ENCODE measurements at regions not wholly inside any gene's neighbourhood (a gene's known extent, or its start where the extent isn't known, plus 50 kb on each side); places are given as distances from the start of the nearest gene placed in this dataset.

DNA sequence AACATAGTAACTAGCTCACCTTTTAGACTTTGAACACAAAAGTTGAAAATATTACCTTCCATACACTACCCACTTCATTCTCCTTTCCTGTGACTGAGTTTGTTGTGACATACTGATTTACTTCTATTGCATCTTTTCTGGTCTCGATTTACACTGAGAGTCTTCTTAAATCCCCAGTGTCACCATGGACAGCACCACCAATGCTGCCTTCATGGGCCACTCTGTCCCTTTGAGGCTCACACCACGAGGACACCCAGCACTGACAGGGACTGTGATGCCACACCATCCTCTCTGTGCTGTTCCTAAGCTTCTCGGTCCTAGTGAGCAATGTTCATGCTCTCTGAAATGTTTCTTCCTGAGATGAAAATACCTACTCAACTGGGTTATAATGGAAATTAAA is 337.1 kb upstream of the IRAK1BP1 start:
- Histone ChIP-seq H3K36me3 (ENCODE audit: insufficient read depth, low read length) (no peaks in the 10 kb centered on the region), H3K9me3 (ENCODE audit: control insufficient read depth in 1 of 2, insufficient read depth in 1 of 2, low read length in 2 of 2) (no peaks in the 10 kb centered on the region), H3K4me1 (ENCODE audit: insufficient read depth, low read length) (no peaks in the 10 kb centered on the region), H3K4me3 (ENCODE audit: low read length) (no peak overlapping the region), H3K27me3 (ENCODE audit: control insufficient read depth in 1 of 2, insufficient read depth in 2 of 2, low read length in 2 of 2) (no peaks in the 10 kb centered on the region), H3K27ac (ENCODE audit: low read depth in 1 of 2, low read length in 2 of 2) (no peak overlapping the region)
- H3K4me3 Mint-ChIP-seq = no peak overlapping the region
- no peak overlapping the region for H3K27ac Mint-ChIP-seq
- no peaks in the 10 kb centered on the region for H3K36me3 Mint-ChIP-seq (ENCODE audit: low read depth)
- H3K27me3 Mint-ChIP-seq = no peaks in the 10 kb centered on the region
- ChIA-PET CTCF (no interaction called here), POLR2A (no interaction called here)
- DNase-seq (no peak), ATAC-seq (ENCODE audit: poor library complexity) (no peak)
- H3K4me1 Mint-ChIP-seq (ENCODE audit: low read depth) = no peaks in the 10 kb centered on the region
- intact Hi-C loops (cut with DNase I, micrococcal nuclease) = no loop called here
- TF ChIP-seq, protein P1, sequence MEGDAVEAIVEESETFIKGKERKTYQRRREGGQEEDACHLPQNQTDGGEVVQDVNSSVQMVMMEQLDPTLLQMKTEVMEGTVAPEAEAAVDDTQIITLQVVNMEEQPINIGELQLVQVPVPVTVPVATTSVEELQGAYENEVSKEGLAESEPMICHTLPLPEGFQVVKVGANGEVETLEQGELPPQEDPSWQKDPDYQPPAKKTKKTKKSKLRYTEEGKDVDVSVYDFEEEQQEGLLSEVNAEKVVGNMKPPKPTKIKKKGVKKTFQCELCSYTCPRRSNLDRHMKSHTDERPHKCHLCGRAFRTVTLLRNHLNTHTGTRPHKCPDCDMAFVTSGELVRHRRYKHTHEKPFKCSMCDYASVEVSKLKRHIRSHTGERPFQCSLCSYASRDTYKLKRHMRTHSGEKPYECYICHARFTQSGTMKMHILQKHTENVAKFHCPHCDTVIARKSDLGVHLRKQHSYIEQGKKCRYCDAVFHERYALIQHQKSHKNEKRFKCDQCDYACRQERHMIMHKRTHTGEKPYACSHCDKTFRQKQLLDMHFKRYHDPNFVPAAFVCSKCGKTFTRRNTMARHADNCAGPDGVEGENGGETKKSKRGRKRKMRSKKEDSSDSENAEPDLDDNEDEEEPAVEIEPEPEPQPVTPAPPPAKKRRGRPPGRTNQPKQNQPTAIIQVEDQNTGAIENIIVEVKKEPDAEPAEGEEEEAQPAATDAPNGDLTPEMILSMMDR (IDR thresholded peaks at IDR 0.05) = no peak
- H3K9me3 Mint-ChIP-seq = no peaks in the 10 kb centered on the region

DNA sequence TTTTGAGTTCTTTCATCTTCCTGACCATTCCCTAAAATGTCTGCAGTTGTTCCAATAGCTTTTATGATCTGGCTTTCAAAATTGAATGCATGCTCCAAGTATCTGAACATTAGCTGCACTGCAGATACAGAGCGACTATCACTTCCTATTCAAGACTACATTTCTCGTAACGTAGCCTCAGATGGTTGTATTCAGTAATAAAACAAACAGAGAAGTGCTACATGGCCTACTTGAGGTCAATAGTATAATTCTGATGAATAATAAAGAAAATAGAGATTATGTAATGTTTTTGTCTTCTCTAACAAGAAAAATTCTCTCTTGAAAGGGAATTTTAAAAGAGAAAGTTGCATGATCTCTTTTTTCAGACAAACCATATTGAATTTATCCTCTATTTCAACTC is 333.9 kb upstream of the IRAK1BP1 start:
- H3K4me1 ChIP-seq (ENCODE audit: insufficient read depth, low read length) = no peaks in the 10 kb centered on the region

GRCh38 chr6:78533876-78534275 is 333.5 kb upstream of the IRAK1BP1 start:
- Mint-ChIP-seq H3K27me3 (no peaks in the 10 kb centered on the region), H3K27ac (no peak overlapping the region), H3K36me3 (ENCODE audit: low read depth) (no peaks in the 10 kb centered on the region), H3K9me3 (no peaks in the 10 kb centered on the region), H3K4me3 (no peak overlapping the region), H3K4me1 (ENCODE audit: low read depth) (no peaks in the 10 kb centered on the region)
- no peak overlapping the region for H3K4me3 ChIP-seq (ENCODE audit: low read length)
- TF ChIP-seq, protein P1 (IDR thresholded peaks at IDR 0.05) = no peak
- ATAC-seq (ENCODE audit: poor library complexity) (no peak), DNase-seq (no peak)
- ChIA-PET POLR2A (no interaction called here), CTCF (no interaction called here)
- no peaks in the 10 kb centered on the region for H3K27me3 ChIP-seq (ENCODE audit: control insufficient read depth in 1 of 2, insufficient read depth in 2 of 2, low read length in 2 of 2)
- H3K27ac ChIP-seq (ENCODE audit: low read depth in 1 of 2, low read length in 2 of 2) = no peak overlapping the region
- H3K36me3 ChIP-seq (ENCODE audit: insufficient read depth, low read length) = no peaks in the 10 kb centered on the region
- H3K9me3 ChIP-seq (ENCODE audit: control insufficient read depth in 1 of 2, insufficient read depth in 1 of 2, low read length in 2 of 2) = no peaks in the 10 kb centered on the region
- intact Hi-C loops (cut with DNase I, micrococcal nuclease) = no loop called here
- H3K4me1 ChIP-seq (ENCODE audit: insufficient read depth, low read length) = no peaks in the 10 kb centered on the region

More for the DNA sequence above, 333.9 kb upstream of the IRAK1BP1 start:
- Mint-ChIP-seq H3K4me3 (no peak overlapping the region), H3K4me1 (ENCODE audit: low read depth) (no peaks in the 10 kb centered on the region), H3K27ac (no peak overlapping the region), H3K36me3 (ENCODE audit: low read depth) (no peaks in the 10 kb centered on the region), H3K9me3 (no peaks in the 10 kb centered on the region), H3K27me3 (no peaks in the 10 kb centered on the region)
- H3K36me3 ChIP-seq (ENCODE audit: insufficient read depth, low read length) = no peaks in the 10 kb centered on the region
- no peak overlapping the region for H3K27ac ChIP-seq (ENCODE audit: low read depth in 1 of 2, low read length in 2 of 2)
- H3K9me3 ChIP-seq (ENCODE audit: control insufficient read depth in 1 of 2, insufficient read depth in 1 of 2, low read length in 2 of 2) = no peaks in the 10 kb centered on the region
- DNase-seq (no peak), ATAC-seq (ENCODE audit: poor library complexity) (no peak)
- no peak overlapping the region for H3K4me3 ChIP-seq (ENCODE audit: low read length)
- ChIA-PET POLR2A (no interaction called here), CTCF (no interaction called here)
- H3K27me3 ChIP-seq (ENCODE audit: control insufficient read depth in 1 of 2, insufficient read depth in 2 of 2, low read length in 2 of 2) = no peaks in the 10 kb centered on the region
- intact Hi-C loops (cut with DNase I, micrococcal nuclease) = no loop called here
- TF ChIP-seq, protein P1 (IDR thresholded peaks at IDR 0.05) = no peak

Measured in CD4-positive, alpha-beta T cell (primary cell).